Gastroesophageal sphincter (tissue), 3 donors: ENCODE measurements at regions not wholly inside any gene's neighbourhood (a gene's known extent, or its start where the extent isn't known, plus 50 kb on each side); places are given as distances from the start of the nearest gene placed in this dataset.

Source experiments
- EP300 ChIP-seq: sonication (generic); formaldehyde crosslinking; IDR thresholded peaks from one replicate; pipeline ENCODE4 v1.6.1; 2017; ENCODE audit warnings: antibody characterized with exemption, mild to moderate bottlenecking
- POLR2A ChIP-seq, 2 donors: fragments of 450-650 bp; IDR thresholded peaks; one replicate each; pipeline ENCODE4 v1.6.1; 2017; ENCODE audit warnings: antibody characterized with exemption in 2 of 2, mild to moderate bottlenecking in 2 of 2, moderate library complexity in 1 of 2
- POLR2AphosphoS5 ChIP-seq: sonication (generic); formaldehyde crosslinking; IDR thresholded peaks from one replicate; pipeline ENCODE4 v1.6.1; 2017; ENCODE audit warnings: antibody characterized with exemption
- TF ChIP-seq, protein P1 (sequence below), 4 experiments: fragments of 200-600 bp in 2 of 4; fragments of 450-650 bp in 2 of 4; sonication (generic) in 1 of 4; IDR thresholded peaks; one replicate each; pipeline ENCODE4 v1.5.1; 2017 to 2019; ENCODE audit warnings: antibody characterized with exemption in 4 of 4, mild to moderate bottlenecking in 2 of 4, moderate library complexity in 2 of 4

DNA sequence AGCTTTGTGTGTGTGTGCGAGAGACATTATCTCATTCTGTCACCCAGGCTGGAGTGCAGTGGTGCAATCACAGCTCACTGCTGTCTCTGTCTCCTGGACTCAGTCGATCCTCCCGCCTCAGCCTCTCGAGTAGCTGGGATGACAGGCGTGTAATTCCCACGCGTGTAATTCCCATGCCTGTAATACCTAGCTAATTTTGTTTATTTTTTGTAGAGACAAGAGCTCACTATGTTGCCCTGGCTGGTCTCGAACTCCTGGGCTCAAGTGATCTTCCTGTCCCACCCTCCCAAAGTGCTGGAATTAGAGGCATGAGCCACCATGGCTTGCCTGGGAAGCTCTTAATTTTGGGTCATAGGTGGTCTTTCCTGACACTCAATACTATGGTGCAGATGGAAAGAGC lies 205.3 kb upstream of the TNRC6C start:
- TF ChIP-seq, protein P1, sequence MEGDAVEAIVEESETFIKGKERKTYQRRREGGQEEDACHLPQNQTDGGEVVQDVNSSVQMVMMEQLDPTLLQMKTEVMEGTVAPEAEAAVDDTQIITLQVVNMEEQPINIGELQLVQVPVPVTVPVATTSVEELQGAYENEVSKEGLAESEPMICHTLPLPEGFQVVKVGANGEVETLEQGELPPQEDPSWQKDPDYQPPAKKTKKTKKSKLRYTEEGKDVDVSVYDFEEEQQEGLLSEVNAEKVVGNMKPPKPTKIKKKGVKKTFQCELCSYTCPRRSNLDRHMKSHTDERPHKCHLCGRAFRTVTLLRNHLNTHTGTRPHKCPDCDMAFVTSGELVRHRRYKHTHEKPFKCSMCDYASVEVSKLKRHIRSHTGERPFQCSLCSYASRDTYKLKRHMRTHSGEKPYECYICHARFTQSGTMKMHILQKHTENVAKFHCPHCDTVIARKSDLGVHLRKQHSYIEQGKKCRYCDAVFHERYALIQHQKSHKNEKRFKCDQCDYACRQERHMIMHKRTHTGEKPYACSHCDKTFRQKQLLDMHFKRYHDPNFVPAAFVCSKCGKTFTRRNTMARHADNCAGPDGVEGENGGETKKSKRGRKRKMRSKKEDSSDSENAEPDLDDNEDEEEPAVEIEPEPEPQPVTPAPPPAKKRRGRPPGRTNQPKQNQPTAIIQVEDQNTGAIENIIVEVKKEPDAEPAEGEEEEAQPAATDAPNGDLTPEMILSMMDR (IDR thresholded peaks at IDR 0.05) = no peak
- TF ChIP-seq POLR2AphosphoS5 (no peak), POLR2A (IDR thresholded peaks at IDR 0.05) (no peak), EP300 (no peak)
